ENCODE measurements at regions not wholly inside any gene's neighbourhood (a gene's known extent, or its start where the extent isn't known, plus 50 kb on each side); places are given as distances from the start of the nearest gene placed in this dataset.

GRCh38 chr2:10500601-10501361 lies 52.7 kb upstream of the ODC1 start:
- H3K27ac Mint-ChIP-seq, result no peak overlapping the region
- ATAC-seq, result no peak
- Histone ChIP-seq H3K9me2 (ENCODE audit: insufficient read depth) (no peaks in the 10 kb centered on the region), H3K36me3 (ENCODE audit: insufficient read depth) (no peaks in the 10 kb centered on the region), H3K27ac (ENCODE audit: low read depth) (no peak overlapping the region), H3K4me3 (no peak overlapping the region), H3F3A (replicated peaks; ENCODE audit: low read depth) (no peaks in the 10 kb centered on the region), H3K4me1 (ENCODE audit: insufficient read depth) (no peaks in the 10 kb centered on the region), H3K4me2 (no peak overlapping the region), H4K20me1 (replicated peaks; ENCODE audit: insufficient read depth) (no peaks in the 10 kb centered on the region), H3K79me2 (replicated peaks; ENCODE audit: insufficient read depth) (no peaks in the 10 kb centered on the region), H3K27me3 (ENCODE audit: insufficient read depth) (no peaks in the 10 kb centered on the region), H2AFZ (no peak overlapping the region)
- no peak for TF ChIP-seq JUNB (IDR thresholded peaks at IDR 0.05; ENCODE audit: unreplicated experiment)
- TF ChIP-seq ZNF331 (CRISPR knock-in tag; IDR thresholded peaks at IDR 0.05; ENCODE audit: low read depth), result no peak
- no peak for TF ChIP-seq CTCF (conservative IDR thresholded peaks at IDR 0.05; ENCODE audit: low read depth in 2 of 2)
- TF ChIP-seq EZH2phosphoT487 (IDR thresholded peaks at IDR 0.05; ENCODE audit: unreplicated experiment), result no peak
- H3K36me3 Mint-ChIP-seq (ENCODE audit: low read depth), result no peaks in the 10 kb centered on the region
- H3K9me3 Mint-ChIP-seq, result no peaks in the 10 kb centered on the region
- no peak for DNase-seq (ENCODE audit: low spot score)
- H3K4me3 Mint-ChIP-seq, result no peak overlapping the region
- peaks cover 5% of the 10 kb centered on the region for H3K27me3 Mint-ChIP-seq (ENCODE audit: insufficient read depth, low read depth, poor library complexity)
- H3K4me1 Mint-ChIP-seq, result peaks cover 4% of the 10 kb centered on the region; the same call in 2 of the 3 replicates

DNA sequence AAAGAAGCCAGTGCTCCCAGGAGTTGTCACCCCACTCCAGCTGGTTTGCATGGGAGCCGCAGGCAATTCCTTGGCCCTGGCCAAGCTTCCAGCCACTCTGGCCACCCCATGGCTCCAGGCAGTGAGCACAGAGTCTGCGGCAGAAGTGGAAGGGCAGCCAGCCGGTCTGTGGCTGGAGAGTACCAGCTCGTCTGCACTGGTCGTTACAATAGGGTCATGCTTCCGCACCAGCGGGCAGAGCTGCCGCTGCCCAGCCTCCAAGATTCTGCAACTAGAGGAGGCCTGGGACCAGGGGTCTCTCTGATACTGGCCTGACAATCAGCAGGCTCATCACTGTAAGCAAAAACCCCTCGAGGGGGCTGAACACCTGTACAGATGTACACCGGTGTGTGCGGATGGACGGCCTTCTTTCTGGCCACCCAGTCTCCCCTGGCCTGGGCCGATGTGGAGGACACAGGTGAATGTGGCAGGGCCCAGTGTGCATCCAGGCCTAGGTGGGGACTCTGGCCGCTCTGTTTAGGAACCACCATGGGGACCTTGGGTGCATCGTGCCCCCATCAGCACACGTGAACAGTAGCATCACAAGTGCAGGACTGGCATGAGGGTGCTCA lies 51.9 kb upstream of the ODC1 start:
- H3K4me1 Mint-ChIP-seq, result peaks cover 5% of the 10 kb centered on the region; the same call in 2 of the 3 replicates
- Histone ChIP-seq H2AFZ (no peak overlapping the region), H3K79me2 (replicated peaks; ENCODE audit: insufficient read depth) (no peaks in the 10 kb centered on the region), H3K4me3 (no peak overlapping the region), H3F3A (replicated peaks; ENCODE audit: low read depth) (no peaks in the 10 kb centered on the region), H3K9me2 (ENCODE audit: insufficient read depth) (no peaks in the 10 kb centered on the region), H4K20me1 (replicated peaks; ENCODE audit: insufficient read depth) (no peaks in the 10 kb centered on the region), H3K4me2 (no peak overlapping the region), H3K27ac (ENCODE audit: low read depth) (no peak overlapping the region), H3K36me3 (ENCODE audit: insufficient read depth) (no peaks in the 10 kb centered on the region), H3K4me1 (ENCODE audit: insufficient read depth) (no peaks in the 10 kb centered on the region), H3K27me3 (ENCODE audit: insufficient read depth) (no peaks in the 10 kb centered on the region)
- H3K36me3 Mint-ChIP-seq (ENCODE audit: low read depth), result no peaks in the 10 kb centered on the region
- H3K4me3 Mint-ChIP-seq, result no peak overlapping the region
- no peaks in the 10 kb centered on the region for H3K9me3 Mint-ChIP-seq
- TF ChIP-seq CTCF (conservative IDR thresholded peaks at IDR 0.05; ENCODE audit: low read depth in 2 of 2), result no peak
- TF ChIP-seq POLR2AphosphoS5 (IDR thresholded peaks at IDR 0.05; ENCODE audit: low read depth), result no peak
- TF ChIP-seq STAT1 (IDR thresholded peaks at IDR 0.05; ENCODE audit: unreplicated experiment), result no peak
- TF ChIP-seq, protein P1, sequence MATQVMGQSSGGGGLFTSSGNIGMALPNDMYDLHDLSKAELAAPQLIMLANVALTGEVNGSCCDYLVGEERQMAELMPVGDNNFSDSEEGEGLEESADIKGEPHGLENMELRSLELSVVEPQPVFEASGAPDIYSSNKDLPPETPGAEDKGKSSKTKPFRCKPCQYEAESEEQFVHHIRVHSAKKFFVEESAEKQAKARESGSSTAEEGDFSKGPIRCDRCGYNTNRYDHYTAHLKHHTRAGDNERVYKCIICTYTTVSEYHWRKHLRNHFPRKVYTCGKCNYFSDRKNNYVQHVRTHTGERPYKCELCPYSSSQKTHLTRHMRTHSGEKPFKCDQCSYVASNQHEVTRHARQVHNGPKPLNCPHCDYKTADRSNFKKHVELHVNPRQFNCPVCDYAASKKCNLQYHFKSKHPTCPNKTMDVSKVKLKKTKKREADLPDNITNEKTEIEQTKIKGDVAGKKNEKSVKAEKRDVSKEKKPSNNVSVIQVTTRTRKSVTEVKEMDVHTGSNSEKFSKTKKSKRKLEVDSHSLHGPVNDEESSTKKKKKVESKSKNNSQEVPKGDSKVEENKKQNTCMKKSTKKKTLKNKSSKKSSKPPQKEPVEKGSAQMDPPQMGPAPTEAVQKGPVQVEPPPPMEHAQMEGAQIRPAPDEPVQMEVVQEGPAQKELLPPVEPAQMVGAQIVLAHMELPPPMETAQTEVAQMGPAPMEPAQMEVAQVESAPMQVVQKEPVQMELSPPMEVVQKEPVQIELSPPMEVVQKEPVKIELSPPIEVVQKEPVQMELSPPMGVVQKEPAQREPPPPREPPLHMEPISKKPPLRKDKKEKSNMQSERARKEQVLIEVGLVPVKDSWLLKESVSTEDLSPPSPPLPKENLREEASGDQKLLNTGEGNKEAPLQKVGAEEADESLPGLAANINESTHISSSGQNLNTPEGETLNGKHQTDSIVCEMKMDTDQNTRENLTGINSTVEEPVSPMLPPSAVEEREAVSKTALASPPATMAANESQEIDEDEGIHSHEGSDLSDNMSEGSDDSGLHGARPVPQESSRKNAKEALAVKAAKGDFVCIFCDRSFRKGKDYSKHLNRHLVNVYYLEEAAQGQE (IDR thresholded peaks at IDR 0.05; ENCODE audit: unreplicated experiment), result no peak
- no peak for TF ChIP-seq ETS1 (IDR thresholded peaks at IDR 0.05)
- TF ChIP-seq EZH2phosphoT487 (IDR thresholded peaks at IDR 0.05; ENCODE audit: unreplicated experiment), result no peak
- no peak for TF ChIP-seq EZH2 (IDR thresholded peaks at IDR 0.05; ENCODE audit: low read depth, unreplicated experiment)
- TF ChIP-seq CREB1 (CRISPR knock-in tag; IDR thresholded peaks at IDR 0.05; ENCODE audit: low read depth), result no peak
- H3K27me3 Mint-ChIP-seq (ENCODE audit: insufficient read depth, low read depth, poor library complexity), result peaks cover 7% of the 10 kb centered on the region
- DNase-seq (ENCODE audit: low spot score), result no peak
- ATAC-seq, result no peak
- no peak overlapping the region for H3K27ac Mint-ChIP-seq

Measured in GM23338 (cell line).